Thyroid gland (tissue), 4 donors: ENCODE measurements at regions not wholly inside any gene's neighbourhood (a gene's known extent, or its start where the extent isn't known, plus 50 kb on each side); places are given as distances from the start of the nearest gene placed in this dataset.

ENCODE experiments used
- CTCF ChIP-seq, 6 experiments: fragments of 200-600 bp in 3 of 6; fragments of 450-650 bp in 3 of 6; sonication (generic) in 3 of 6; IDR thresholded peaks; one replicate each; pipeline ENCODE4 v1.5.1; 2016 to 2019; ENCODE audit warnings: antibody characterized with exemption in 6 of 6, mild to moderate bottlenecking in 2 of 6, inconsistent platforms in 1 of 6, moderate library complexity in 1 of 6
- POLR2A ChIP-seq, 2 donors: fragments of 450-650 bp; IDR thresholded peaks; one replicate each; pipeline ENCODE4 v1.6.1; 2017; ENCODE audit warnings: antibody characterized with exemption in 2 of 2, mild to moderate bottlenecking in 2 of 2, moderate library complexity in 1 of 2

- no peak for TF ChIP-seq CTCF (IDR thresholded peaks at IDR 0.05)
- TF ChIP-seq POLR2A (IDR thresholded peaks at IDR 0.05), result no peak
These were observed 466.7 kb downstream of the SHQ1 start for GRCh38 chr3:72381584-72381983.
